Lower leg skin (tissue), 3 donors: ENCODE measurements at regions not wholly inside any gene's neighbourhood (a gene's known extent, or its start where the extent isn't known, plus 50 kb on each side); places are given as distances from the start of the nearest gene placed in this dataset.

ENCODE experiments used
- CTCF ChIP-seq, 3 donors: fragments of 450-650 bp; IDR thresholded peaks; one replicate each; pipeline ENCODE4 v1.5.1; 2016; ENCODE audit warnings: antibody characterized with exemption in 3 of 3, mild to moderate bottlenecking in 3 of 3, moderate library complexity in 2 of 3
- POLR2A ChIP-seq, 2 donors: fragments of 450-650 bp; IDR thresholded peaks; one replicate each; pipeline ENCODE4 v1.6.1; 2016 to 2017; ENCODE audit warnings: antibody characterized with exemption in 2 of 2, mild to moderate bottlenecking in 1 of 2, moderate library complexity in 1 of 2

DNA sequence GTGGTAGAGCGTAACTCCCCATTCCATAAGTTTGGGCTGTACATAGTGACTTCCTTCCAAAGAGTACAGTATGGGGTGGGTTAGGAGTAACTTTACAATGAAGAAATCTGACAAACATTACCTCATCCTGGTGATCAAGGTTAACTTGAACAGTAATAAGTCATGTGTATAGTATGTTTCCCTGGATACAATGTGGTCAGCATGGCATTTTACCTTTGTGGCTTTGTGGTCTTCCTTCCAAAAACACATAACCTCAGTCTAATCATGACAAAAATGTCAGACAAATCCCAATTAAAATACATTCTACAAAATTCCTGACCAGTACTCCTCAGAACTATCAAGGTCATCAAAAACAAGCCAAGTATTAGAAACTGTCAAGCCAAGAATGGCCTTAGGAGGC lies 225.1 kb downstream of the UBE3D start:
- TF ChIP-seq CTCF (IDR thresholded peaks at IDR 0.05) (no peak), POLR2A (IDR thresholded peaks at IDR 0.05) (no peak)
